Ureter (tissue), 1 donor: ENCODE measurements at regions not wholly inside any gene's neighbourhood (a gene's known extent, or its start where the extent isn't known, plus 50 kb on each side); places are given as distances from the start of the nearest gene placed in this dataset.
A peak's percentile ranks its signal among the peaks of the same experiment; 100 is the strongest.
"Not testable (repeated sequence)": the region's sequence is repeated elsewhere in the genome, so short reads cannot be mapped to it uniquely, and the experiment has no call there.

Experiments used
- DNase-seq: peaks from one replicate; pipeline ENCODE4 v3.0.0-alpha.2; 2020; ENCODE audit warnings: low spot score
- donor health status: DM: yes; HTN: yes; CAD: no.

GRCh38 chr6:27187231-27188060, 60.1 kb upstream of the PRSS16 start:
- DNase-seq = no peak

GRCh38 chr6:27188061-27188884, 59.2 kb upstream of the PRSS16 start:
- DNase-seq = peak; percentile 72

GRCh38 chr6:27188885-27189418, 58.5 kb upstream of the PRSS16 start:
- peak; percentile 66 for DNase-seq

GRCh38 chr6:27190126-27190525, 57.4 kb upstream of the PRSS16 start:
- no peak for DNase-seq

- not testable (repeated sequence) for DNase-seq
Observed at GRCh38 chr6:27194453-27194852, 53.0 kb upstream of the PRSS16 start.

- DNase-seq = not testable (repeated sequence)
Observed at GRCh38 chr6:27195547-27195946, 52.0 kb upstream of the PRSS16 start.
